T-helper 1 cell (primary cell): ENCODE measurements at regions not wholly inside any gene's neighbourhood (a gene's known extent, or its start where the extent isn't known, plus 50 kb on each side); places are given as distances from the start of the nearest gene placed in this dataset.
"Not testable (repeated sequence)": the region's sequence is repeated elsewhere in the genome, so short reads cannot be mapped to it uniquely, and the experiment has no call there.

ENCODE experiments used
- DNase-seq, 5 donors: peaks; one replicate each; pipeline ENCODE4 v3.0.0-alpha.2; 2012 to 2020

- peak in 2 of 5 donors; percentile 0 to 9 for DNase-seq
Measured at GRCh38 chr22:11253000-11253511, 4274.9 kb upstream of the OR11H1 start.

- DNase-seq = not testable (repeated sequence)
Measured at GRCh38 chr22:11270981-11271380, 4257.0 kb upstream of the OR11H1 start.

GRCh38 chr22:11285116-11285838 lies 4242.7 kb upstream of the OR11H1 start:
- not testable (repeated sequence) for DNase-seq

GRCh38 chr22:11285839-11286205 lies 4242.2 kb upstream of the OR11H1 start:
- not testable (repeated sequence) for DNase-seq

- DNase-seq = not testable (repeated sequence)
Measured at GRCh38 chr22:11288246-11289220, 4239.5 kb upstream of the OR11H1 start.

GRCh38 chr22:11298126-11298893 lies 4229.7 kb upstream of the OR11H1 start:
- not testable (repeated sequence) for DNase-seq

- not testable (repeated sequence) for DNase-seq
Measured at GRCh38 chr22:11302427-11302826, 4225.6 kb upstream of the OR11H1 start.

- DNase-seq = not testable (repeated sequence)
Measured at GRCh38 chr22:11302904-11303303, 4225.1 kb upstream of the OR11H1 start.

GRCh38 chr22:11305179-11305578 lies 4222.8 kb upstream of the OR11H1 start:
- not testable (repeated sequence) for DNase-seq

GRCh38 chr22:11306933-11307518 lies 4221.0 kb upstream of the OR11H1 start:
- not testable (repeated sequence) for DNase-seq

- DNase-seq = no peak
Measured at GRCh38 chr22:11307998-11308397, 4220.0 kb upstream of the OR11H1 start.

GRCh38 chr22:11309777-11310176 lies 4218.2 kb upstream of the OR11H1 start:
- DNase-seq = not testable (repeated sequence)

GRCh38 chr22:11310647-11311046 lies 4217.3 kb upstream of the OR11H1 start:
- not testable (repeated sequence) for DNase-seq

- not testable (repeated sequence) for DNase-seq
Measured at GRCh38 chr22:11312640-11313039, 4215.4 kb upstream of the OR11H1 start.

- not testable (repeated sequence) for DNase-seq
Measured at GRCh38 chr22:11313040-11313759, 4214.8 kb upstream of the OR11H1 start.

- not testable (repeated sequence) for DNase-seq
Measured at GRCh38 chr22:11318633-11319032, 4209.4 kb upstream of the OR11H1 start.

- DNase-seq = not testable (repeated sequence)
Measured at GRCh38 chr22:11324439-11325037, 4203.5 kb upstream of the OR11H1 start.

GRCh38 chr22:11325767-11326166 lies 4202.2 kb upstream of the OR11H1 start:
- DNase-seq = no peak

GRCh38 chr22:11341387-11342068 lies 4186.5 kb upstream of the OR11H1 start:
- DNase-seq = not testable (repeated sequence)

- not testable (repeated sequence) for DNase-seq
Measured at GRCh38 chr22:11351181-11351580, 4176.8 kb upstream of the OR11H1 start.
